Activated CD8-positive, alpha-beta T cell treated with anti-CD3 and anti-CD28 coated beads for 36 hours (primary cell): ENCODE measurements at regions not wholly inside any gene's neighbourhood (a gene's known extent, or its start where the extent isn't known, plus 50 kb on each side); places are given as distances from the start of the nearest gene placed in this dataset.

ENCODE experiments used
- ATAC-seq: fragments of 200-7000 bp; cut with Tn5 transposase; one replicate; pipeline ENCODE4 v1.10.0; 2021; ENCODE audit warnings: mild to moderate bottlenecking, moderate library complexity
- CTCF ChIA-PET: fragments of 350-600 bp; sonication (Branson Sonifier 250); formaldehyde crosslinking; loops from one replicate; lab custom pipeline; 2021; ENCODE audit warnings: antibody characterized with exemption; lab: Charles Lee
- POLR2A ChIA-PET: fragments of 350-600 bp; sonication (Branson Sonifier 250); formaldehyde crosslinking; loops from one replicate; lab custom pipeline; 2021; ENCODE audit warnings: antibody characterized with exemption; lab: Charles Lee
- DNase-seq: peaks from one replicate; pipeline ENCODE4 v3.0.0-alpha.2; 2020
- H3K27ac Mint-ChIP-seq: one replicate; pipeline ENCODE4 v1.8.0; 2021; ENCODE audit warnings: mild to moderate bottlenecking, mixed read lengths
- H3K27me3 Mint-ChIP-seq: one replicate; pipeline ENCODE4 v1.8.0; 2021; ENCODE audit warnings: mixed read lengths
- H3K36me3 Mint-ChIP-seq: one replicate; pipeline ENCODE4 v1.8.0; 2021; ENCODE audit warnings: low read depth, mixed read lengths
- H3K4me1 Mint-ChIP-seq: one replicate; pipeline ENCODE4 v1.8.0; 2021; ENCODE audit warnings: low read depth, mixed read lengths
- H3K4me3 Mint-ChIP-seq: one replicate; pipeline ENCODE4 v1.8.0; 2021; ENCODE audit warnings: mild to moderate bottlenecking, moderate library complexity, mixed read lengths
- H3K9me3 Mint-ChIP-seq: one replicate; pipeline ENCODE4 v1.8.0; 2021; ENCODE audit warnings: mixed read lengths
- intact Hi-C: fragments of 100-400 bp; cut with micrococcal nuclease; formaldehyde crosslinking; loops from one replicate; pipeline ENCODE4 v1.10.0; 2022
- TF ChIP-seq, protein P1 (sequence below): fragments of 200-600 bp; IDR thresholded peaks from one replicate; pipeline ENCODE4 v1.8.0; 2022; ENCODE audit warnings: antibody characterized with exemption, mild to moderate bottlenecking

GRCh38 chr11:116422956-116423600 lies 349.7 kb downstream of the BUD13 start:
- ChIA-PET POLR2A (no interaction called here), CTCF (no interaction called here)
- ATAC-seq (no peak), DNase-seq (no peak)
- TF ChIP-seq, protein P1, sequence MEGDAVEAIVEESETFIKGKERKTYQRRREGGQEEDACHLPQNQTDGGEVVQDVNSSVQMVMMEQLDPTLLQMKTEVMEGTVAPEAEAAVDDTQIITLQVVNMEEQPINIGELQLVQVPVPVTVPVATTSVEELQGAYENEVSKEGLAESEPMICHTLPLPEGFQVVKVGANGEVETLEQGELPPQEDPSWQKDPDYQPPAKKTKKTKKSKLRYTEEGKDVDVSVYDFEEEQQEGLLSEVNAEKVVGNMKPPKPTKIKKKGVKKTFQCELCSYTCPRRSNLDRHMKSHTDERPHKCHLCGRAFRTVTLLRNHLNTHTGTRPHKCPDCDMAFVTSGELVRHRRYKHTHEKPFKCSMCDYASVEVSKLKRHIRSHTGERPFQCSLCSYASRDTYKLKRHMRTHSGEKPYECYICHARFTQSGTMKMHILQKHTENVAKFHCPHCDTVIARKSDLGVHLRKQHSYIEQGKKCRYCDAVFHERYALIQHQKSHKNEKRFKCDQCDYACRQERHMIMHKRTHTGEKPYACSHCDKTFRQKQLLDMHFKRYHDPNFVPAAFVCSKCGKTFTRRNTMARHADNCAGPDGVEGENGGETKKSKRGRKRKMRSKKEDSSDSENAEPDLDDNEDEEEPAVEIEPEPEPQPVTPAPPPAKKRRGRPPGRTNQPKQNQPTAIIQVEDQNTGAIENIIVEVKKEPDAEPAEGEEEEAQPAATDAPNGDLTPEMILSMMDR: no peak
- Mint-ChIP-seq H3K36me3 (no peaks in the 10 kb centered on the region), H3K27me3 (peaks cover 9% of the 10 kb centered on the region), H3K9me3 (no peaks in the 10 kb centered on the region), H3K4me1 (no peaks in the 10 kb centered on the region), H3K4me3 (no peak overlapping the region), H3K27ac (no peak overlapping the region)
- intact Hi-C loops: no loop called here

- ATAC-seq: no peak
- Mint-ChIP-seq H3K4me3 (no peak overlapping the region), H3K36me3 (no peaks in the 10 kb centered on the region), H3K27me3 (peaks cover 7% of the 10 kb centered on the region), H3K9me3 (no peaks in the 10 kb centered on the region), H3K4me1 (no peaks in the 10 kb centered on the region), H3K27ac (no peak overlapping the region)
- intact Hi-C loops: no loop called here
- ChIA-PET POLR2A (no interaction called here), CTCF (no interaction called here)
- DNase-seq: no peak
- TF ChIP-seq, protein P1: no peak
Measured at GRCh38 chr11:116422556-116422955, 350.2 kb downstream of the BUD13 start.

GRCh38 chr11:116421529-116422185 lies 351.1 kb downstream of the BUD13 start:
- no peaks in the 10 kb centered on the region for H3K36me3 Mint-ChIP-seq
- no peak overlapping the region for H3K27ac Mint-ChIP-seq
- peaks cover 7% of the 10 kb centered on the region for H3K27me3 Mint-ChIP-seq
- TF ChIP-seq, protein P1: no peak
- H3K4me3 Mint-ChIP-seq: no peak overlapping the region
- DNase-seq: no peak
- intact Hi-C loops: no loop called here
- ChIA-PET POLR2A (no interaction called here), CTCF (no interaction called here)
- H3K9me3 Mint-ChIP-seq: no peaks in the 10 kb centered on the region
- H3K4me1 Mint-ChIP-seq: no peaks in the 10 kb centered on the region
- no peak for ATAC-seq

DNA sequence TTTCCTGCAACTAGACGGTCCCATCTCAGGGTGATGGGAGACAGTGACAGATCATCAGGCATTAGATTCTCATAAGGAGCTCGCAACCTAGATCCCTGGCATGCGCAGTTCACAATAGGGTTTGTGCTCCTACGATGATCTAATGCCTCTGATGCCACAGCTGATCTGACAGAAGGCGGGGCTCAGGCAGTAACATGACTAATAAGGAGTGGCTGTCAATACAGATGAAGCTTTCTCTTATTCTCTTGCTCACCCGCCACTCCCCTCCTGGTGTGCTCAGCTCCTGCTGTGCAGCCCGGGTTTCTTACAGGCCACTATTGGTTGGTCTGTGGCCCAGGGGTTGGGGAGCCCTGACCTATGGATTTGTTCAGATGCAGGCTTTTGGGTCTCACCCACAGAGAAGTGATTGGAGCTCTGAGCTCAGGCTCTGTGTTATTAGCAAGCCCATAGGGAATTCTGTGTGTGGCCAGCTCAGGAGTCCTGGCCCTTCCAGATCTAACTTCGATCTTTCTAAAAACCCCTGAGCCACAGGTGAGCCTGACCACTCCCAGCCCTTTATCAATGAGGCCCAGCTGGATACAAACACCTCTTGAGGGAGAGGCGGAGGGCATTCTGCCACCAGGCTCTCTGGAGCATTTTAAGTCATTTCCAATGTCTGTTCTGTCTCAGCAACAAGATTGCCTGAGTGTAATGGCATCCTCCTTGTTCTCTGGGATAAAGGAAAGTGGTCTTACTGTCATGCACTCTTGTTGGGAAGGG lies 351.8 kb downstream of the BUD13 start:
- no peaks in the 10 kb centered on the region for H3K9me3 Mint-ChIP-seq
- no peak overlapping the region for H3K4me3 Mint-ChIP-seq
- H3K27ac Mint-ChIP-seq: no peak overlapping the region
- ChIA-PET POLR2A (no interaction called here), CTCF (no interaction called here)
- TF ChIP-seq, protein P1: no peak
- H3K36me3 Mint-ChIP-seq: no peaks in the 10 kb centered on the region
- intact Hi-C loops: no loop called here
- no peaks in the 10 kb centered on the region for H3K4me1 Mint-ChIP-seq
- peaks cover 6% of the 10 kb centered on the region for H3K27me3 Mint-ChIP-seq
- ATAC-seq: no peak
- DNase-seq: no peak

- Mint-ChIP-seq H3K9me3 (no peaks in the 10 kb centered on the region), H3K4me1 (no peaks in the 10 kb centered on the region), H3K27ac (no peak overlapping the region), H3K36me3 (no peaks in the 10 kb centered on the region), H3K27me3 (peaks cover 6% of the 10 kb centered on the region), H3K4me3 (no peak overlapping the region)
- no peak for DNase-seq
- ChIA-PET POLR2A (no interaction called here), CTCF (no interaction called here)
- intact Hi-C loops: no loop called here
- no peak for ATAC-seq
- TF ChIP-seq, protein P1: no peak
Measured at GRCh38 chr11:116420030-116420429, 352.8 kb downstream of the BUD13 start.
